ENCODE measurements at regions not wholly inside any gene's neighbourhood (a gene's known extent, or its start where the extent isn't known, plus 50 kb on each side); places are given as distances from the start of the nearest gene placed in this dataset.

- TF ChIP-seq, protein P1, sequence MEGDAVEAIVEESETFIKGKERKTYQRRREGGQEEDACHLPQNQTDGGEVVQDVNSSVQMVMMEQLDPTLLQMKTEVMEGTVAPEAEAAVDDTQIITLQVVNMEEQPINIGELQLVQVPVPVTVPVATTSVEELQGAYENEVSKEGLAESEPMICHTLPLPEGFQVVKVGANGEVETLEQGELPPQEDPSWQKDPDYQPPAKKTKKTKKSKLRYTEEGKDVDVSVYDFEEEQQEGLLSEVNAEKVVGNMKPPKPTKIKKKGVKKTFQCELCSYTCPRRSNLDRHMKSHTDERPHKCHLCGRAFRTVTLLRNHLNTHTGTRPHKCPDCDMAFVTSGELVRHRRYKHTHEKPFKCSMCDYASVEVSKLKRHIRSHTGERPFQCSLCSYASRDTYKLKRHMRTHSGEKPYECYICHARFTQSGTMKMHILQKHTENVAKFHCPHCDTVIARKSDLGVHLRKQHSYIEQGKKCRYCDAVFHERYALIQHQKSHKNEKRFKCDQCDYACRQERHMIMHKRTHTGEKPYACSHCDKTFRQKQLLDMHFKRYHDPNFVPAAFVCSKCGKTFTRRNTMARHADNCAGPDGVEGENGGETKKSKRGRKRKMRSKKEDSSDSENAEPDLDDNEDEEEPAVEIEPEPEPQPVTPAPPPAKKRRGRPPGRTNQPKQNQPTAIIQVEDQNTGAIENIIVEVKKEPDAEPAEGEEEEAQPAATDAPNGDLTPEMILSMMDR (IDR thresholded peaks at IDR 0.05): no peak
- TF ChIP-seq POLR2A (IDR thresholded peaks at IDR 0.05): no peak
- TF ChIP-seq EP300 (IDR thresholded peaks at IDR 0.05): no peak
- no peaks in the 10 kb centered on the region for H3K4me1 ChIP-seq
These were observed 74.7 kb upstream of the C5orf46 start for GRCh38 chr5:147981074-147981473.

DNA sequence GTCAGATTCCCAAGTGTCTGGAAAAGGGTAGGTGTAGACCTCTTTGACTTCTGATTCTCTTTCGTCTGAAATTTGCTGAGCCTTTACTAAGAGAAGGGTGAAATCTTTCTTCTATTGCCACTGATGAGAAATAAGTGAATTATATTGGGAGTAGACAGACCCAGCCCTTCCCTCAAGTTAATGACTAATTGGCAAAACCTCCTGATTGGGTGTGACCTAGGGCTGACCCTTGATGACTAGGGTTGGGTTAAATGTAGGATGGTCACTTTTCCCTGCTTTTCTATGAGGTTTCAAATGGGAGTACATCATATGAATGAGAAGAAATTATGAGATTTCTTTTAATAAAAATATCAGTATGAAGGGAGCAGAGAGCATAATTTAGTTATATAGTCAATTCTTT, 73.4 kb upstream of the C5orf46 start:
- WGBS, 2 donors: 97 to 100% methylated on average over 1 of the region's 1 CpG
- no peak for DNase-seq
- Histone ChIP-seq H3K4me3 (no peak overlapping the region), H3K27ac (no peak overlapping the region), H3K4me1 (no peaks in the 10 kb centered on the region), H3K9me3 (no peaks in the 10 kb centered on the region), H3K27me3 (no peaks in the 10 kb centered on the region), H3K36me3 (no peaks in the 10 kb centered on the region)
- TF ChIP-seq POLR2A (IDR thresholded peaks at IDR 0.05): no peak
- no peak for TF ChIP-seq POLR2AphosphoS5 (IDR thresholded peaks at IDR 0.05)
- no peak for TF ChIP-seq EP300 (IDR thresholded peaks at IDR 0.05)
- TF ChIP-seq, protein P1 (IDR thresholded peaks at IDR 0.05): no peak
- no peak for ATAC-seq (ENCODE audit: low FRiP score in 2 of 2)

More at GRCh38 chr5:147981074-147981473, 74.7 kb upstream of the C5orf46 start:
- no peak overlapping the region for H3K4me3 ChIP-seq
- H3K36me3 ChIP-seq: no peaks in the 10 kb centered on the region
- 74 to 79% methylated on average over 1 of the region's 1 CpG for WGBS, 2 donors
- no peak overlapping the region for H3K27ac ChIP-seq
- H3K9me3 ChIP-seq: no peaks in the 10 kb centered on the region
- no peak for DNase-seq
- no peaks in the 10 kb centered on the region for H3K27me3 ChIP-seq
- ATAC-seq (ENCODE audit: low FRiP score in 2 of 2): no peak

GRCh38 chr5:147972076-147972840, 65.9 kb upstream of the C5orf46 start:
- DNase-seq: no peak
- no peak for TF ChIP-seq POLR2AphosphoS5 (IDR thresholded peaks at IDR 0.05)
- TF ChIP-seq EP300 (IDR thresholded peaks at IDR 0.05): no peak
- no peak for TF ChIP-seq POLR2A (IDR thresholded peaks at IDR 0.05)
- TF ChIP-seq, protein P1 (IDR thresholded peaks at IDR 0.05): no peak
- H3K4me3 ChIP-seq: no peak overlapping the region
- H3K27ac ChIP-seq: no peak overlapping the region
- WGBS, 2 donors: 73 to 81% methylated on average over 7 of the region's 7 CpGs
- H3K9me3 ChIP-seq: no peaks in the 10 kb centered on the region
- no peaks in the 10 kb centered on the region for H3K27me3 ChIP-seq
- H3K36me3 ChIP-seq: no peaks in the 10 kb centered on the region
- H3K4me1 ChIP-seq: no peaks in the 10 kb centered on the region
- no peak for ATAC-seq (ENCODE audit: low FRiP score in 2 of 2)

DNA sequence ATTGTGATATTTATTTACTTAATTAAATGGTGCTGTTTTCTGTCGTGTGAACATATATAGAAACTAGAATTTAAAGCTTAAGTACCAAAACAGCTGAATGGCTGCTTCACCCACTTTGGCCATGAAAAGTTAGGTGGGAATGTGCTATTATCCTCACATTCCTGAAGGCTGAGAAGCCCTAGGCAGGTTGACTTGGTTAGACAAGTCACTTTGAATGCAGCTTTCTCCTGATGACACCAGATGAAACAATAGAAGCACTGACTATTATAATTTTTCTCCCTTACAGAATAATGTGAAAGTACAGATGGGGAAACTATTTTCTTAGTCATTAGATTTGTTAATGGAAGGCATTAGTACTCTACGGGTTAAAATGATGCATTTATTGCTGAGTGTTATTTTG, 65.1 kb upstream of the C5orf46 start:
- TF ChIP-seq, protein P1 (IDR thresholded peaks at IDR 0.05): no peak
- TF ChIP-seq POLR2AphosphoS5 (IDR thresholded peaks at IDR 0.05) (no peak), POLR2A (IDR thresholded peaks at IDR 0.05) (no peak), EP300 (IDR thresholded peaks at IDR 0.05) (no peak)
- H3K9me3 ChIP-seq: no peaks in the 10 kb centered on the region
- 81 to 87% methylated on average over 2 of the region's 2 CpGs for WGBS, 2 donors
- no peak for DNase-seq
- no peak overlapping the region for H3K27ac ChIP-seq
- no peak overlapping the region for H3K4me3 ChIP-seq
- ATAC-seq (ENCODE audit: low FRiP score in 2 of 2): no peak
- H3K27me3 ChIP-seq: no peaks in the 10 kb centered on the region
- no peaks in the 10 kb centered on the region for H3K4me1 ChIP-seq
- no peaks in the 10 kb centered on the region for H3K36me3 ChIP-seq

GRCh38 chr5:147968855-147969254, 62.5 kb upstream of the C5orf46 start:
- Histone ChIP-seq H3K9me3 (no peaks in the 10 kb centered on the region), H3K4me3 (no peak overlapping the region), H3K27ac (no peak overlapping the region), H3K4me1 (peaks cover 3 to 9% (median 6%) of the 10 kb centered on the region in 4 donors), H3K27me3 (no peaks in the 10 kb centered on the region), H3K36me3 (no peaks in the 10 kb centered on the region)
- no peak for TF ChIP-seq POLR2A (IDR thresholded peaks at IDR 0.05)
- no peak for TF ChIP-seq EP300 (IDR thresholded peaks at IDR 0.05)
- TF ChIP-seq, protein P1 (IDR thresholded peaks at IDR 0.05): no peak
- no peak for TF ChIP-seq POLR2AphosphoS5 (IDR thresholded peaks at IDR 0.05)
- DNase-seq (no peak), ATAC-seq (ENCODE audit: low FRiP score in 2 of 2) (no peak)
- 88% methylated on average over 4 of the region's 4 CpGs for WGBS, 2 donors

Data from upper lobe of left lung (tissue), 6 donors.